GM12878 (cell line): ENCODE measurements at regions not wholly inside any gene's neighbourhood (a gene's known extent, or its start where the extent isn't known, plus 50 kb on each side); places are given as distances from the start of the nearest gene placed in this dataset.

Experiments
- ATAC-seq: fragments of 200-7000 bp; cut with Tn5 transposase; 3 replicates; pipeline ENCODE4 v1.9.1; 2020; ENCODE audit warnings: mild to moderate bottlenecking, moderate library complexity
- BruUV-seq: library from RNA; stranded (reverse); fragments of 400-500 nt; replicated peaks from 2 replicates; lab custom pipeline; 2021; lab: Mats Ljungman, UMichigan
- CTCF ChIA-PET: fragments of 300-600 bp; sonication (Branson Sonifier 250); formaldehyde crosslinking; extraction: SDS; loops from one replicate; lab custom pipeline; 2021; ENCODE audit warnings: inconsistent platforms; lab: Yijun Ruan, JAX
- POLR2A ChIA-PET: fragments of 350-600 bp; formaldehyde crosslinking; extraction: SDS; loops from one replicate; lab custom pipeline; 2021; ENCODE audit warnings: inconsistent platforms; lab: Charles Lee
- RAD21 ChIA-PET: fragments of 300-600 bp; sonication (Branson Sonifier 250); formaldehyde crosslinking; loops from one replicate; lab custom pipeline; 2023; ENCODE audit warnings: antibody characterized with exemption; ENCODE audit not compliant: unreplicated experiment; lab: Charles Lee
- SMC1A ChIA-PET: fragments of 300-600 bp; sonication (Branson Sonifier 250); formaldehyde crosslinking; loops from one replicate; lab custom pipeline; 2023; ENCODE audit not compliant: unreplicated experiment, uncharacterized antibody; lab: Charles Lee
- DNase-seq: peaks from one replicate; pipeline ENCODE4 v3.0.0-alpha.2; 2011; ENCODE audit warnings: low read depth, low spot score
- FAIRE-seq: peaks from 3 replicates; lab custom pipeline; 2011; peaks lifted over from hg19 to GRCh38; lab: Jason Lieb, UNC
- H2AFZ ChIP-seq: 2 replicates; pipeline ENCODE4 v1.6.0; 2011; ENCODE audit warnings: low read depth, low read length, control low read depth; ENCODE audit not compliant: control insufficient read depth
- H3K27ac ChIP-seq: 2 replicates; pipeline ENCODE4 v1.5.1; 2011; ENCODE audit warnings: control low read depth; ENCODE audit not compliant: control insufficient read depth, insufficient read depth
- H3K27me3 ChIP-seq, 2 experiments: replicated peaks in 1 of 2; 2 replicates each; pipeline versions ENCODE4 v1.6.0 to v1.6.1; 2011; ENCODE audit warnings: low read length in 1 of 2; ENCODE audit not compliant: control insufficient read depth in 2 of 2, insufficient read depth in 2 of 2
- H3K36me3 ChIP-seq, 2 experiments: 2 replicates each; pipeline ENCODE4 v1.5.1; 2011; ENCODE audit warnings: low read length in 1 of 2; ENCODE audit not compliant: control insufficient read depth in 2 of 2, insufficient read depth in 2 of 2
- H3K4me1 ChIP-seq: 2 replicates; pipeline ENCODE4 v1.6.1; 2011; ENCODE audit warnings: mild to moderate bottlenecking, low read length, moderate library complexity, mixed read lengths; ENCODE audit not compliant: control insufficient read depth, insufficient read depth
- H3K4me2 ChIP-seq: 2 replicates; pipeline ENCODE4 v1.6.0; 2011; ENCODE audit warnings: control low read depth; ENCODE audit not compliant: control insufficient read depth, insufficient read depth
- H3K4me3 ChIP-seq: fragments of 200-600 bp; sonication (generic); 2 replicates; pipeline ENCODE4 v1.5.1; 2016
- H3K79me2 ChIP-seq: 2 replicates; pipeline ENCODE4 v1.6.0; 2011; ENCODE audit warnings: low read length; ENCODE audit not compliant: control insufficient read depth, insufficient read depth
- H3K9ac ChIP-seq: 2 replicates; pipeline ENCODE4 v1.8.0; 2011; ENCODE audit warnings: low read length, control low read depth, mixed read lengths; ENCODE audit not compliant: control insufficient read depth, insufficient read depth
- H3K9me3 ChIP-seq: replicated peaks from 3 replicates; pipeline ENCODE4 v1.5.1; 2011; ENCODE audit warnings: mild to moderate bottlenecking, low read length; ENCODE audit not compliant: control insufficient read depth, insufficient read depth
- H4K20me1 ChIP-seq: 2 replicates; pipeline ENCODE4 v1.6.0; 2011; ENCODE audit not compliant: control insufficient read depth, insufficient read depth
- CBX3 ChIP-seq: fragments of 200-600 bp; sonication (generic); IDR thresholded peaks from 2 replicates; pipeline ENCODE4 v1.6.1; 2016; ENCODE audit warnings: low read depth, borderline replicate concordance
- CHD1 ChIP-seq: IDR thresholded peaks from 2 replicates; pipeline ENCODE4 v1.6.1; 2012; ENCODE audit warnings: low read depth, low read length, improper control_type of control experiment
- ESRRA ChIP-seq: IDR thresholded peaks from 2 replicates; pipeline ENCODE4 v1.6.1; 2012; ENCODE audit warnings: mild to moderate bottlenecking, low read length, improper control_type of control experiment
- GATAD2B ChIP-seq: fragments of 450-650 bp; conservative IDR thresholded peaks from 2 replicates; pipeline ENCODE4 v1.6.1; 2017; ENCODE audit warnings: low read depth, mild to moderate bottlenecking, moderate library complexity
- ZBED1 ChIP-seq: IDR thresholded peaks from 2 replicates; pipeline ENCODE4 v1.6.1; 2016; ENCODE audit warnings: borderline replicate concordance
- ZNF622 ChIP-seq: fragments of 450-650 bp; IDR thresholded peaks from 2 replicates; pipeline ENCODE4 v1.6.1; 2017; ENCODE audit warnings: mild to moderate bottlenecking, inconsistent platforms
- WGBS: methylation state at CpG from one replicate; pipeline ENCODE4 v1.1.6; 2016; ENCODE audit warnings: low lambda C conversion rate; ENCODE audit not compliant: insufficient replicate concordance, insufficient coverage; ENCODE audit errors: missing lambda C conversion rate; 5-methylcytosine and 5-hydroxymethylcytosine counted together
- in situ Hi-C: fragments of 300-500 bp; cut with MboI; formaldehyde crosslinking; loops from 9 replicates; pipeline ENCODE4 v1.14.3; 2018; ENCODE audit warnings: mixed read lengths
- intact Hi-C: fragments of 100-400 bp; cut with micrococcal nuclease; formaldehyde crosslinking; loops from one replicate; pipeline ENCODE4 v1.14.2; 2022; ENCODE audit not compliant: unreplicated experiment
- TF ChIP-seq, protein P1 (sequence below): IDR thresholded peaks from 2 replicates; pipeline ENCODE4 v1.6.1; 2011; ENCODE audit warnings: borderline replicate concordance, low read depth, mild to moderate bottlenecking, moderate library complexity, mixed read lengths, low read length; ENCODE audit not compliant: insufficient read depth; ENCODE audit errors: extremely low read length
- TF ChIP-seq, protein P2 (sequence below): fragments of 450-650 bp; IDR thresholded peaks from 2 replicates; pipeline ENCODE4 v1.6.1; 2017; ENCODE audit warnings: mild to moderate bottlenecking, moderate library complexity

DNA sequence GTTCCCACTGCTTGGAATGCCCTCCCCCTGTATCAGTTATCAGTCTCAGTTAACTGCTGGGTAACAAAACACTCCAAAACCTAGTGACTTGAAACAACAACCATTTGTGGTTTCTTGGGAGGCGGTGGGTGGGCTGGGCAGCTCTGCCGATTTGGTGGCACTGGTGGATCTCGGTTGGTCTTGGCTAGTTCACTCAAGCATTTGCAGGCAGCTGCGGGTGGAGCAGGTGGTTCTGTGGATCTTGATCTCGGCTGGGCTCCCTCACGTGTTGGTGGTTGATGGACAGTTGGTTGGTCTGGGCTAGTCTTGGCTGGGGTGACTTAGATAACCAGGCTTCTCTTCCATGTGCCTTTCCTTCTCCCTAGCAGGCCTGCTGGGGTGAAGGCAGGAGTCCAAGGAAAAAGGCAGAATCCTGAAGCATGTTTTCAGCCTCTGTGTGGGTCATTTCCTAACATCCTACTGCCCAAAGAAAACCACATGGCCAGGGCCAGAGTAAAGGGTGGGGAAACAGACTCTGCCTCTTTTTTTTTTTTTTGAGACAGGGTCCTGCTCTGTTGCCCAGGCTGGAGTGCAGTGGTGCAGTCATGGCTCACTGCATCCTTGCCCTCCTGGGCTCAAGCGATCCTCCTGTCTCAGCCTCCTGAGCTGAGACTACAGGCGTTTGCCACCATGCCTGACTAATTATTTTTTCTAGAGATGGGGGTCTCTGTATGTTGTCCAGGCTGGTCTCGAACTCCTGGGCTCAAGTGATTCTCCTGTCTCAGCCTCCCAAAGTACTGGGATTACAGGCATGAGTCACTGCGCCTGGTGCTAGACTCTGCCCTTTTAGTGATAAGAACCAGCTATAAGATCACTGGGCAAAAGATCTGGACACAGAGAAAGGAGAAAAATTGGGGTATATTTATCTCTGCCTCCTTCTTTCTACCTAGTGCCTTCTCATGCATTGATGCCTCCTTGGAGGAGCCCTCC lies 183.7 kb downstream of the RGS3 start:
- in situ Hi-C loops (no loop called here), intact Hi-C loops (no loop called here)
- Histone ChIP-seq H3K4me1 (no peaks in the 10 kb centered on the region), H3K9ac (no peak overlapping the region), H4K20me1 (no peaks in the 10 kb centered on the region), H3K27me3 (no peaks in the 10 kb centered on the region), H3K9me3 (no peaks in the 10 kb centered on the region; the same call in 2 of the 3 replicates), H2AFZ (no peak overlapping the region), H3K36me3 (no peaks in the 10 kb centered on the region), H3K27ac (no peak overlapping the region), H3K4me2 (no peak overlapping the region), H3K79me2 (no peaks in the 10 kb centered on the region)
- no TSS peak for BruUV-seq
- RAD21 ChIA-PET: no interaction called here
- CTCF ChIA-PET: interaction anchor here (1.0 to 12.2 kb wide), 6 partner anchors 9 to 199 kb away, joined by 3 to 384 read pairs (median 4); no protein-coding TSS in a partner anchor
- FAIRE-seq (no peak), DNase-seq (no peak), ATAC-seq (no peak)
- WGBS: 30% methylated on average over 8 of the region's 10 CpGs
- SMC1A ChIA-PET: interaction anchor here (0.6 kb wide), 1 partner anchor 55 kb away, joined by 3 read pairs; no protein-coding TSS in a partner anchor
- POLR2A ChIA-PET: no interaction called here
- no peak for TF ChIP-seq GATAD2B
- TF ChIP-seq ZBED1: no peak
- TF ChIP-seq ZNF622: no peak
- TF ChIP-seq, all 136 proteins: peak for 0
- no peak overlapping the region for H3K4me3 ChIP-seq

DNA sequence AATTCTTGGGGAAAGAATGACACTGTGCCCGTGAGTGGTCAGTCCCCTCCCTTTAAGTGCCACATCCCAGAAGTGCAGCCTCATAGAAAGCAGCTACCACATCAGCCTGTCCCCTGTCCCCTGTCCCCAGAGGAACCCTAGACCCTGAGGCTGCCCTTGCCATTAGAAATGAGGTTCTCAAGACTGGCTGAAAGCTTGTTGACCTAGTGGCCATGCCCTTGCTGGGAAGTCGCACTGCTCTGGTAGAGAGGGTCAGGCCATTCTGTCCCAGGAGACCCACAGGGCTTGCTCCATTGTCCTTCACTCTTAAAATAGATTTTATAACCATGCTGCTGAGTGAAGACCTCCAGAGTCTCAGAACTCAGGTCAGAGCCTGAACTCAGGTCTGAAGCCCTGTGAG lies 184.5 kb downstream of the RGS3 start:
- Histone ChIP-seq H3K27me3 (no peaks in the 10 kb centered on the region), H3K79me2 (no peaks in the 10 kb centered on the region), H3K4me1 (no peaks in the 10 kb centered on the region), H3K9ac (no peak overlapping the region), H3K4me2 (no peak overlapping the region), H3K9me3 (no peaks in the 10 kb centered on the region; the same call in 2 of the 3 replicates), H4K20me1 (no peaks in the 10 kb centered on the region), H3K36me3 (no peaks in the 10 kb centered on the region), H3K27ac (no peak overlapping the region), H2AFZ (no peak overlapping the region), H3K4me3 (no peak overlapping the region)
- DNase-seq (no peak), FAIRE-seq (no peak), ATAC-seq (no peak)
- intact Hi-C loops: no loop called here
- RAD21 ChIA-PET: no interaction called here
- 32% methylated on average over 2 of the region's 2 CpGs for WGBS
- POLR2A ChIA-PET: no interaction called here
- BruUV-seq: no TSS peak
- SMC1A ChIA-PET: interaction anchor here (0.6 kb wide), 1 partner anchor 56 kb away, joined by 3 read pairs; no protein-coding TSS in a partner anchor
- in situ Hi-C loops: no loop called here
- CTCF ChIA-PET: interaction anchor here (1.0 to 12.2 kb wide), 5 partner anchors 8 to 200 kb away, joined by 3 to 384 read pairs (median 3); no protein-coding TSS in a partner anchor
- TF ChIP-seq CHD1 (no peak), CBX3 (no peak), ESRRA (no peak)
- TF ChIP-seq, protein P1, sequence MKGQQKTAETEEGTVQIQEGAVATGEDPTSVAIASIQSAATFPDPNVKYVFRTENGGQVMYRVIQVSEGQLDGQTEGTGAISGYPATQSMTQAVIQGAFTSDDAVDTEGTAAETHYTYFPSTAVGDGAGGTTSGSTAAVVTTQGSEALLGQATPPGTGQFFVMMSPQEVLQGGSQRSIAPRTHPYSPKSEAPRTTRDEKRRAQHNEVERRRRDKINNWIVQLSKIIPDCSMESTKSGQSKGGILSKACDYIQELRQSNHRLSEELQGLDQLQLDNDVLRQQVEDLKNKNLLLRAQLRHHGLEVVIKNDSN: no peak
- TF ChIP-seq, protein P2, sequence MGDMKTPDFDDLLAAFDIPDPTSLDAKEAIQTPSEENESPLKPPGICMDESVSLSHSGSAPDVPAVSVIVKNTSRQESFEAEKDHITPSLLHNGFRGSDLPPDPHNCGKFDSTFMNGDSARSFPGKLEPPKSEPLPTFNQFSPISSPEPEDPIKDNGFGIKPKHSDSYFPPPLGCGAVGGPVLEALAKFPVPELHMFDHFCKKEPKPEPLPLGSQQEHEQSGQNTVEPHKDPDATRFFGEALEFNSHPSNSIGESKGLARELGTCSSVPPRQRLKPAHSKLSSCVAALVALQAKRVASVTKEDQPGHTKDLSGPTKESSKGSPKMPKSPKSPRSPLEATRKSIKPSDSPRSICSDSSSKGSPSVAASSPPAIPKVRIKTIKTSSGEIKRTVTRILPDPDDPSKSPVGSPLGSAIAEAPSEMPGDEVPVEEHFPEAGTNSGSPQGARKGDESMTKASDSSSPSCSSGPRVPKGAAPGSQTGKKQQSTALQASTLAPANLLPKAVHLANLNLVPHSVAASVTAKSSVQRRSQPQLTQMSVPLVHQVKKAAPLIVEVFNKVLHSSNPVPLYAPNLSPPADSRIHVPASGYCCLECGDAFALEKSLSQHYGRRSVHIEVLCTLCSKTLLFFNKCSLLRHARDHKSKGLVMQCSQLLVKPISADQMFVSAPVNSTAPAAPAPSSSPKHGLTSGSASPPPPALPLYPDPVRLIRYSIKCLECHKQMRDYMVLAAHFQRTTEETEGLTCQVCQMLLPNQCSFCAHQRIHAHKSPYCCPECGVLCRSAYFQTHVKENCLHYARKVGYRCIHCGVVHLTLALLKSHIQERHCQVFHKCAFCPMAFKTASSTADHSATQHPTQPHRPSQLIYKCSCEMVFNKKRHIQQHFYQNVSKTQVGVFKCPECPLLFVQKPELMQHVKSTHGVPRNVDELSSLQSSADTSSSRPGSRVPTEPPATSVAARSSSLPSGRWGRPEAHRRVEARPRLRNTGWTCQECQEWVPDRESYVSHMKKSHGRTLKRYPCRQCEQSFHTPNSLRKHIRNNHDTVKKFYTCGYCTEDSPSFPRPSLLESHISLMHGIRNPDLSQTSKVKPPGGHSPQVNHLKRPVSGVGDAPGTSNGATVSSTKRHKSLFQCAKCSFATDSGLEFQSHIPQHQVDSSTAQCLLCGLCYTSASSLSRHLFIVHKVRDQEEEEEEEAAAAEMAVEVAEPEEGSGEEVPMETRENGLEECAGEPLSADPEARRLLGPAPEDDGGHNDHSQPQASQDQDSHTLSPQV: no peak
